ENCODE measurements at regions not wholly inside any gene's neighbourhood (a gene's known extent, or its start where the extent isn't known, plus 50 kb on each side); places are given as distances from the start of the nearest gene placed in this dataset.

DNA sequence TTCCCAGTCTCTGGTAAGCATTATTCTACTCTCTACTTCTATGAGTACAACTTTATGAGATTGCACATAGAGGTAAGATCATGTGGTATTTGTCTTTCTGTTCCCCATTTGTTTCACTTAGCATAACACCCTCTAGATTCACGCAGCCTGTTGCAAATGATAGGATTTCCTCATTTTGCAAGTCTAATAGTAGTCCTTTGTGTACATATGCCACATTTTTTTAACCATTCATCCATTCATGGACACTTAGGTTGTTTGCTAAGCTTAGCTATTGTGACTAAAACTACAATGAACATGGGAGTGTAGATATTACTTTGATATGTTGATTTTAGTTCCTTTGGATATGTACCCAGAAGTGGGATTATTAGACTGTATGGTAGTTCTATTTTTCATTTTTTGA, 717.9 kb upstream of the ALCAM start:
- no peak overlapping the region for H3K4me3 ChIP-seq (replicated peaks; ENCODE audit: low read depth, low read length)
- no peak for TF ChIP-seq CTCF (IDR thresholded peaks at IDR 0.05; ENCODE audit: low read depth, low read length, missing control alignments)
- DNase-seq (ENCODE audit: extremely low read depth, low read depth) = no peak

GRCh38 chr3:104669083-104669482, 697.6 kb upstream of the ALCAM start:
- no peak overlapping the region for H3K4me3 ChIP-seq (replicated peaks; ENCODE audit: low read depth, low read length)
- TF ChIP-seq CTCF (IDR thresholded peaks at IDR 0.05; ENCODE audit: low read depth, low read length, missing control alignments) = no peak
- DNase-seq (ENCODE audit: extremely low read depth, low read depth) = no peak

DNA sequence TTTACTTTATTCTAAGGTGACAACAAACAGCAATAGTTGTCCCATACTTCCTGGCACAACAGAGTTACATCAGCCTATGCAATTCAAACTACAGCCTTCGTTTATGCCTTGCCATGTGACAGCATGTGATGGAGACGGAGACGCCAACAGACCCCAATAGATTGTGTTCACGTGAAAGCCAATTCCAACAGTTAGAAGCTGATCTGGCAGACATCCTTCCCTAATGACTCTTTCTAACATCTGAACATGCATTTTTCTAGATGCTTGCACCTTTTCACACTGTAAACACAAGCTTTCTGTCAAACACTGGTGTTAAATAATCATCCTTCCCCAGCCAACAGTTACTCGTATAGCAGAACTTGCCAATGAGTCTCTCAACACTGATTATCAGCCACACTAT, 694.4 kb upstream of the ALCAM start:
- DNase-seq (ENCODE audit: extremely low read depth, low read depth) = no peak
- no peak overlapping the region for H3K4me3 ChIP-seq (replicated peaks; ENCODE audit: low read depth, low read length)
- no peak for TF ChIP-seq CTCF (IDR thresholded peaks at IDR 0.05; ENCODE audit: low read depth, low read length, missing control alignments)

- no peak overlapping the region for H3K4me3 ChIP-seq (replicated peaks; ENCODE audit: low read depth, low read length)
- no peak for DNase-seq (ENCODE audit: extremely low read depth, low read depth)
- no peak for TF ChIP-seq CTCF (IDR thresholded peaks at IDR 0.05; ENCODE audit: low read depth, low read length, missing control alignments)
These were observed 692.7 kb upstream of the ALCAM start for GRCh38 chr3:104673981-104674380.

DNA sequence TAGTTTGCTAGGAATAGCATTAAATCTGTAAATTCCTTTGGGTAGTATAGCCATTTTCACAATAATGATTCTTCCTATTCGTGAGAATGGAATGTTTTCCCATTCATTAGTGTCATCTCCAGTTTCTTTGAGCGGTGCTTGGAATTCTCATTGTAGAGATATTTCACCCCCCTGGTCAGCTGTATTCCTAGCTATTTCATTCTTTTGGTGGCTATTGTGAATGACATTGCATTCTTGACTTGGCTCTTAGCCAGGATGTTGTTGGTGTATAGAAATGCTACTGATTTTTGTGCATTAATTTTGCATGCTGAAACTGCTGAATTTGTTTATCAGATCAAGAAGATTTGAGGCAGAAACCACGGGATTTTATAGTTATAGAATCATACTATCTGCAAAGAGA, 690.5 kb upstream of the ALCAM start:
- H3K4me3 ChIP-seq (replicated peaks; ENCODE audit: low read depth, low read length) = no peak overlapping the region
- no peak for DNase-seq (ENCODE audit: extremely low read depth, low read depth)
- TF ChIP-seq CTCF (IDR thresholded peaks at IDR 0.05; ENCODE audit: low read depth, low read length, missing control alignments) = no peak

DNA sequence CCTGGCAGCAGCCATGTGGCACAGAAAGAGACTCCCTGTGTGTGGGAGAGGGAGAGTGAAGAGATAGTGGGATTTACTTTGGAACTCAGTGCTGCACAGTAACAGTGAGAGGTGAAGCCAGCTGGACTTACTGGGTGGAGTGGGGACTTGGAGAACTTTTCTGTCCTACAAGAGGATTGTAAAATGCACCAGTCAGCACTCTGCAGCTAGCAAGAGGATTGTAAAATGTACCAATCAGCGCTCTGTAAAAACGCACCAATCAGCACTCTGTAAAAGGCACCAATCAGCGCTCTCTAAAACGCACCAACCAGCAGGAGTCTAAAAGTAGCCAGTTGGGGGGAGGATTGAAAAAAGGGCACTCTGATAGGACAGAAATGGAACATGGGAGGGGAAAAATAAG, 688.8 kb upstream of the ALCAM start:
- no peak for DNase-seq (ENCODE audit: extremely low read depth, low read depth)
- H3K4me3 ChIP-seq (replicated peaks; ENCODE audit: low read depth, low read length) = no peak overlapping the region
- TF ChIP-seq CTCF (IDR thresholded peaks at IDR 0.05; ENCODE audit: low read depth, low read length, missing control alignments) = no peak

GRCh38 chr3:104685492-104685891, 681.2 kb upstream of the ALCAM start:
- no peak for TF ChIP-seq CTCF (IDR thresholded peaks at IDR 0.05; ENCODE audit: low read depth, low read length, missing control alignments)
- H3K4me3 ChIP-seq (replicated peaks; ENCODE audit: low read depth, low read length) = no peak overlapping the region
- no peak for DNase-seq (ENCODE audit: extremely low read depth, low read depth)

Measured in HFF-Myc (cell line).